ENCODE measurements at regions not wholly inside any gene's neighbourhood (a gene's known extent, or its start where the extent isn't known, plus 50 kb on each side); places are given as distances from the start of the nearest gene placed in this dataset.

DNA sequence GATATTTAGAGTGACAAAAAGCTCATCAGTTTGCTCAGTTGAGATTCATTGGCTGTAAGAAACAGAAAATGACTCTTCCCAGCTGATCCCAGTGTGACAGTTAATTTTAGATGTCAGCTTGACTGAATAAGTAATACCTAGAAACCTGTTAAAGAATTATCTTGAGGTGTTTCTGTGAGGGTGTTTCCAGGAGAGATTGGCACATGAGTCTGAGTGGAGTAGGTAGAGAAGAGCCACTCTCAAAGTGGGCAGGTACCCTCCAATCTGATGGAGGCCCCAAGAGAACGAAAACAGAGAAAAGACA is 200.8 kb upstream of the BTBD3 start:
- no peaks in the 10 kb centered on the region for H3K9me3 ChIP-seq (ENCODE audit: control insufficient read depth, low read length)
- H2BK5ac ChIP-seq (ENCODE audit: low read depth, low read length, poor library complexity, severe bottlenecking) = no peak overlapping the region
- DNase-seq = no peak
- H3K23ac ChIP-seq (ENCODE audit: low read length in 2 of 2) = no peak overlapping the region
- H3K14ac ChIP-seq (ENCODE audit: low read length in 2 of 2) = no peak overlapping the region
- no peak overlapping the region for H4K8ac ChIP-seq (ENCODE audit: low read length)
- H2BK120ac ChIP-seq (ENCODE audit: low read depth, low read length) = no peak overlapping the region
- H3K4me3 ChIP-seq (ENCODE audit: insufficient read depth in 1 of 2, low read depth in 1 of 2, low read length in 2 of 2) = no peak overlapping the region
- no peak overlapping the region for H2BK12ac ChIP-seq (ENCODE audit: low read length in 2 of 2)
- H2BK15ac ChIP-seq (ENCODE audit: low read depth, poor library complexity, severe bottlenecking) = no peak overlapping the region
- H3K79me1 ChIP-seq (replicated peaks; ENCODE audit: low read length, poor library complexity, severe bottlenecking) = no peaks in the 10 kb centered on the region
- H3K18ac ChIP-seq (ENCODE audit: low read depth in 1 of 2, low read length in 2 of 2) = no peak overlapping the region
- no peaks in the 10 kb centered on the region for H3K27me3 ChIP-seq (ENCODE audit: control insufficient read depth in 1 of 2, insufficient read depth in 1 of 2, low read length in 2 of 2)
- H3K9ac ChIP-seq (ENCODE audit: low read length) = no peak overlapping the region
- H3K4me2 ChIP-seq (ENCODE audit: low read length, poor library complexity, severe bottlenecking) = no peak overlapping the region
- no peaks in the 10 kb centered on the region for H3K36me3 ChIP-seq (ENCODE audit: control insufficient read depth in 1 of 2, insufficient read depth in 2 of 2, low read depth in 1 of 2, low read length in 2 of 2)
- H2AK5ac ChIP-seq (ENCODE audit: low read length, severe bottlenecking) = no peak overlapping the region
- H4K91ac ChIP-seq (ENCODE audit: low read length) = no peak overlapping the region
- H3K27ac ChIP-seq (ENCODE audit: low read length, poor library complexity, severe bottlenecking) = peak overlapping the region; percentile 49
- peaks cover 3% of the 10 kb centered on the region for H3K4me1 ChIP-seq (ENCODE audit: control insufficient read depth, insufficient read depth, low read depth, low read length)
- H3K4ac ChIP-seq (ENCODE audit: low read depth in 1 of 2, low read length in 2 of 2) = no peak overlapping the region
- WGBS = 84% methylated on average over 1 of the region's 1 CpG
- H2AFZ ChIP-seq (ENCODE audit: low read depth, low read length) = no peak overlapping the region

DNA sequence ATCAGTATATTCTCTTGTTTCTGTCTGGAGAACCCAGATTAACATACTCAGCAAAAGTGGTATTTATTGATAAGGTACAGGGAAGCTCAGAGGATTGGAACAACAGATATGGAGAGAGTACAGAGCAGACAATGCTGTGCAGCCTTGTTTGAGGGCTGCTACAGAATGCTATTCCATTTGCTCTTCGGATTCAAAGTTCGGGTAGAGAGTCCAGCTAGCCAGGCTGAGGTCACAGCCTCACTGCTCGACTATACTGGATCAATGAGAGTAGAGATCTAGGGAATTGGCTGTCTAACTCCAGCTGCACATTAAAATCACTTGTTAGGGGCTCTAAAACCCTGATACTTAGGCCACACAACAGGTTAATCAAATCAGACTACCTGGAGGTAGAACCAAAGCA is 200.1 kb upstream of the BTBD3 start:
- Histone ChIP-seq H4K8ac (ENCODE audit: low read length) (no peak overlapping the region), H4K91ac (ENCODE audit: low read length) (no peak overlapping the region), H3K9ac (ENCODE audit: low read length) (no peak overlapping the region), H3K4ac (ENCODE audit: low read depth in 1 of 2, low read length in 2 of 2) (no peak overlapping the region), H3K27ac (ENCODE audit: low read length, poor library complexity, severe bottlenecking) (no peak overlapping the region), H2BK12ac (ENCODE audit: low read length in 2 of 2) (no peak overlapping the region), H3K4me2 (ENCODE audit: low read length, poor library complexity, severe bottlenecking) (no peak overlapping the region), H3K4me3 (ENCODE audit: insufficient read depth in 1 of 2, low read depth in 1 of 2, low read length in 2 of 2) (no peak overlapping the region), H3K18ac (ENCODE audit: low read depth in 1 of 2, low read length in 2 of 2) (no peak overlapping the region), H3K4me1 (ENCODE audit: control insufficient read depth, insufficient read depth, low read depth, low read length) (peaks cover 3% of the 10 kb centered on the region), H3K14ac (ENCODE audit: low read length in 2 of 2) (no peak overlapping the region), H3K23ac (ENCODE audit: low read length in 2 of 2) (no peak overlapping the region), H2AK5ac (ENCODE audit: low read length, severe bottlenecking) (no peak overlapping the region), H2BK15ac (ENCODE audit: low read depth, poor library complexity, severe bottlenecking) (no peak overlapping the region), H2AFZ (ENCODE audit: low read depth, low read length) (no peak overlapping the region), H2BK120ac (ENCODE audit: low read depth, low read length) (no peak overlapping the region), H3K27me3 (ENCODE audit: control insufficient read depth in 1 of 2, insufficient read depth in 1 of 2, low read length in 2 of 2) (no peaks in the 10 kb centered on the region), H3K36me3 (ENCODE audit: control insufficient read depth in 1 of 2, insufficient read depth in 2 of 2, low read depth in 1 of 2, low read length in 2 of 2) (no peaks in the 10 kb centered on the region), H3K79me1 (replicated peaks; ENCODE audit: low read length, poor library complexity, severe bottlenecking) (no peaks in the 10 kb centered on the region), H3K9me3 (ENCODE audit: control insufficient read depth, low read length) (no peaks in the 10 kb centered on the region), H2BK5ac (ENCODE audit: low read depth, low read length, poor library complexity, severe bottlenecking) (no peak overlapping the region)
- DNase-seq = no peak
- 87% methylated on average over 3 of the region's 3 CpGs for WGBS

DNA sequence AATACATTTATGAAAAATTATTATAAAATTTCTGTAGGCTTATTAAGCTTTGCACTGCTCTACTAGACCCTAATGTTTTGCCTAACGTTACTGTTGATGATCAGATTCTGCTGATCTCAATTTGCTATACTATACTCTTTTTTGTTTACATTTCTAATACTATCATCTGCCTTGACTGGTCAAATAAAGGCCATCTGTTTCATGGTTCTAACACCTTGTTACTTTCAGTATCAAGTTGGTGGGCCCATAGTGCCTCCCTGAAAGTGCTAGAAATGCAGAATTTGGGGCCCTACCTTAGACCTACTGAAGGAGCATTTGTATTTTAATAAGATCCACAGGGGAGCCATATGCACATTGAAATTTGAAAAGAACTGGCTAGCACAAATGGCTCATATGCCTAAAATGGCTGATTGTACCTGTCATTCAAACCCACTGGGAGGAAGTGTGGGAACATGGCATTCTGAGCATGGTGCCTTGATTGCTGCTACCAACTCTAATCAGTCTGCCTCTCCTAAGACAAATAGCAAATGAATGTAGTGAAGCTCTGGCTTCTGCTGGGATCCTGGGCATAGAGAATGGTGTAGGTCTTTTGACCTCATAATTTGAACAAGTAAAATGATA is 199.1 kb upstream of the BTBD3 start:
- H3K4ac ChIP-seq (ENCODE audit: low read depth in 1 of 2, low read length in 2 of 2) = no peak overlapping the region
- no peaks in the 10 kb centered on the region for H3K9me3 ChIP-seq (ENCODE audit: control insufficient read depth, low read length)
- no peaks in the 10 kb centered on the region for H3K27me3 ChIP-seq (ENCODE audit: control insufficient read depth in 1 of 2, insufficient read depth in 1 of 2, low read length in 2 of 2)
- 75% methylated on average over 1 of the region's 1 CpG for WGBS
- no peak overlapping the region for H2BK5ac ChIP-seq (ENCODE audit: low read depth, low read length, poor library complexity, severe bottlenecking)
- H2BK120ac ChIP-seq (ENCODE audit: low read depth, low read length) = no peak overlapping the region
- no peak for DNase-seq
- no peak overlapping the region for H3K9ac ChIP-seq (ENCODE audit: low read length)
- H3K23ac ChIP-seq (ENCODE audit: low read length in 2 of 2) = no peak overlapping the region
- no peak overlapping the region for H3K18ac ChIP-seq (ENCODE audit: low read depth in 1 of 2, low read length in 2 of 2)
- H3K4me1 ChIP-seq (ENCODE audit: control insufficient read depth, insufficient read depth, low read depth, low read length) = peaks cover 1% of the 10 kb centered on the region
- H3K79me1 ChIP-seq (replicated peaks; ENCODE audit: low read length, poor library complexity, severe bottlenecking) = no peaks in the 10 kb centered on the region
- H2BK12ac ChIP-seq (ENCODE audit: low read length in 2 of 2) = no peak overlapping the region
- H4K91ac ChIP-seq (ENCODE audit: low read length) = no peak overlapping the region
- H2AFZ ChIP-seq (ENCODE audit: low read depth, low read length) = no peak overlapping the region
- no peak overlapping the region for H4K8ac ChIP-seq (ENCODE audit: low read length)
- H3K4me2 ChIP-seq (ENCODE audit: low read length, poor library complexity, severe bottlenecking) = no peak overlapping the region
- no peak overlapping the region for H3K4me3 ChIP-seq (ENCODE audit: insufficient read depth in 1 of 2, low read depth in 1 of 2, low read length in 2 of 2)
- H3K14ac ChIP-seq (ENCODE audit: low read length in 2 of 2) = no peak overlapping the region
- H2BK15ac ChIP-seq (ENCODE audit: low read depth, poor library complexity, severe bottlenecking) = no peak overlapping the region
- H3K36me3 ChIP-seq (ENCODE audit: control insufficient read depth in 1 of 2, insufficient read depth in 2 of 2, low read depth in 1 of 2, low read length in 2 of 2) = no peaks in the 10 kb centered on the region
- no peak overlapping the region for H2AK5ac ChIP-seq (ENCODE audit: low read length, severe bottlenecking)
- no peak overlapping the region for H3K27ac ChIP-seq (ENCODE audit: low read length, poor library complexity, severe bottlenecking)

DNA sequence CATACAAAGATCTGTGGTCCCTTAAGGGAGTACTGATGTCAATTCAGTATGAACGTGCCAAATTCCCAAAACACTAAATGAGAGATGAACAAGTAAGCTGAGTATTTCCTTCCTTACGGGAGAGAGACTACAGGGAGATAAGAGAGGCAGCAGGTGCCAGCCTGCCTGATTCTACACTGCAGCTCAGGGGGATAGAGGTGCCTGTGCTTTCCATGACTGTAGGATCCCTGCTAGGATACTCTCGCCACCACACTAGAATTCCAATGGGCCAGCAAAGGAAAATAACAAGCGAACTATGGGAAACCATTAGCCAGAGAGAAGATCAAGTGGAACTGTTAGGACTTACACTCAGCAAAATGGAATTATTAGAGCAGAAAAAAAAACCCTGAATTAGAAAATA is 198.5 kb upstream of the BTBD3 start:
- no peak for DNase-seq
- peaks cover 1% of the 10 kb centered on the region for H3K4me1 ChIP-seq (ENCODE audit: control insufficient read depth, insufficient read depth, low read depth, low read length)
- no peak overlapping the region for H3K4me2 ChIP-seq (ENCODE audit: low read length, poor library complexity, severe bottlenecking)
- H2BK15ac ChIP-seq (ENCODE audit: low read depth, poor library complexity, severe bottlenecking) = no peak overlapping the region
- no peak overlapping the region for H4K8ac ChIP-seq (ENCODE audit: low read length)
- no peak overlapping the region for H3K27ac ChIP-seq (ENCODE audit: low read length, poor library complexity, severe bottlenecking)
- no peak overlapping the region for H2BK12ac ChIP-seq (ENCODE audit: low read length in 2 of 2)
- no peak overlapping the region for H4K91ac ChIP-seq (ENCODE audit: low read length)
- H3K4me3 ChIP-seq (ENCODE audit: insufficient read depth in 1 of 2, low read depth in 1 of 2, low read length in 2 of 2) = no peak overlapping the region
- no peak overlapping the region for H2AK5ac ChIP-seq (ENCODE audit: low read length, severe bottlenecking)
- no peak overlapping the region for H2BK5ac ChIP-seq (ENCODE audit: low read depth, low read length, poor library complexity, severe bottlenecking)
- H2BK120ac ChIP-seq (ENCODE audit: low read depth, low read length) = no peak overlapping the region
- no peak overlapping the region for H3K4ac ChIP-seq (ENCODE audit: low read depth in 1 of 2, low read length in 2 of 2)
- H3K18ac ChIP-seq (ENCODE audit: low read depth in 1 of 2, low read length in 2 of 2) = no peak overlapping the region
- H3K27me3 ChIP-seq (ENCODE audit: control insufficient read depth in 1 of 2, insufficient read depth in 1 of 2, low read length in 2 of 2) = no peaks in the 10 kb centered on the region
- no peaks in the 10 kb centered on the region for H3K36me3 ChIP-seq (ENCODE audit: control insufficient read depth in 1 of 2, insufficient read depth in 2 of 2, low read depth in 1 of 2, low read length in 2 of 2)
- no peak overlapping the region for H3K9ac ChIP-seq (ENCODE audit: low read length)
- H3K79me1 ChIP-seq (replicated peaks; ENCODE audit: low read length, poor library complexity, severe bottlenecking) = no peaks in the 10 kb centered on the region
- no peak overlapping the region for H3K14ac ChIP-seq (ENCODE audit: low read length in 2 of 2)
- H3K23ac ChIP-seq (ENCODE audit: low read length in 2 of 2) = no peak overlapping the region
- WGBS = 88% methylated on average over 1 of the region's 4 CpGs
- no peaks in the 10 kb centered on the region for H3K9me3 ChIP-seq (ENCODE audit: control insufficient read depth, low read length)
- no peak overlapping the region for H2AFZ ChIP-seq (ENCODE audit: low read depth, low read length)

Measured in mesenchymal stem cell (in vitro differentiated cells and primary cell).